GM18909 (cell line): ENCODE measurements at regions not wholly inside any gene's neighbourhood (a gene's known extent, or its start where the extent isn't known, plus 50 kb on each side); places are given as distances from the start of the nearest gene placed in this dataset.

ENCODE experiments used
- ATAC-seq: cut with Tn5 transposase; IDR thresholded peaks from one replicate; pipeline ENCODE4 v1.9.1; 2021; ENCODE audit warnings: mild to moderate bottlenecking; ENCODE audit not compliant: unreplicated experiment, poor library complexity

DNA sequence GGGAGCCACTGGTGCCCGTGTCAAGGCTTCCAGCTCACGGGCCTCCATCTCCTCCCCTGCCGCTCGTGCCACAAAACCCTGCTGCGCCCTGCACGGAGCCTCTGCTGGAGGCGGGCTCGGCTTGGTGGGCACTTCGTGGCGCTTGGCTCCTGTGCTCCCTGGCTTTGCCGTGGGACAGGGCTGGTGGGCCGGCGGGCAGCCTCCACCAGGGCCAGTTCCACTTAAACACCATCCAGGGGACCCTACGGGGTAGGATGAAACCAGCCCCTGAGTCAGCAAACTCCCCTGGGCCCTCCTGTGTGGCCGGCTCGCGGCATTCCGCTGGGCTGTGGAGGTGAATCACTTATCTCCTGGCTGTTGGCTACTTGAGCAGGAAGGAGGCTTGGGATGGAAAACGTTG, 1304.6 kb downstream of the BRD1 start:
- no peak for ATAC-seq

DNA sequence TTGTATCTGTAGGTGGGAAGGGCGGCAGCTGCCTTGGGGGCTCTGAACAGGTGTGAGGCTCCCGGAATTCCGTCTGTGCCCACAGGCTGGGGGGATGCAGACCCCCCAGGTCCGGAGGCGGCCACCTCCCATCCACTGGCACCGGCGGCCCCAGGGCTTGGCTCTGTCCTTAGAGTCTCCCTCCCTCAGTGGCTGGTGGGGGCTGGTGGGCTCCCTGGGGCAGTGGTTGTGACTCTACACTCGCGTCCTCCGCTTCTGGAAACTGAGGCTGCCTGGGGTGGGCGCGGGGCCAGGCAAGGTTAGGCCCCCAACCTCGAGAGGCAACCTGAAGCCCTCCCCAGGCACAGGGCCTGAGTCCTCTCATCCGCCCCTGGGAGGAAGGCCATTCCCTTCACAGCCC, 1305.4 kb downstream of the BRD1 start:
- no peak for ATAC-seq

DNA sequence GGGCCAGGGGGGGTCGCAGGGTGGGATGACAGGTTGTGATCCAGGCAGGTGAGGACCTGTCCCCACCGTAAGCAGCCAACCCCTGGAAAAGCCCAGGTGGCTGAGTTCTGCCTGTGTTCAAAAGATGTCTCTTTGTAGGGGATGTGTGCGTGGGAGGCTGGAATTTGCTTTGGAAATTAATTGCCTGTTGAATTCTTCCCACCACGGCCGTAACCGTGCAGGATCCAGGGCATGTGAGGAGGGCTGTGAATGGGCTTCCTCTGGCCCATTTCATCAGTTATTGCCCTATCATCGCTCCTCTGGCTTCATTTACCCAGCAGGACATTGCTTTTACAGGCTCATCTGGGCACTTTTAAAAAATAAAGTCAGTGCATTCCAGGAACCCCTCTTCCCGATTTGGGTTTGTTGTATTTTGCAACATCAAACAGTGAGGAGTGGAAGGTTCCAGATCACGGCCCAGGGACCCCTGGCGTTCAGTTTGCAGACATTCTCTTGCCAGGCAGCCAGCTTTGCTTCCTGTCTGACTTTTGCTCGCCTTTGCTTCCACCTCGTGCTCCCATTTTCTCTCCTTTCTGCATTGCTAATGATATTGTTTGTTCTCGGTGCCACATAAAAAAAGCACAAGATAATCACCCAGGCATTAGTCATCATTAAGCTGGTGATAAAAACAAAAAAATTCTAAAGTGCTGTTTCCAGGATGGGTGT, 1306.6 kb downstream of the BRD1 start:
- ATAC-seq = no peak

DNA sequence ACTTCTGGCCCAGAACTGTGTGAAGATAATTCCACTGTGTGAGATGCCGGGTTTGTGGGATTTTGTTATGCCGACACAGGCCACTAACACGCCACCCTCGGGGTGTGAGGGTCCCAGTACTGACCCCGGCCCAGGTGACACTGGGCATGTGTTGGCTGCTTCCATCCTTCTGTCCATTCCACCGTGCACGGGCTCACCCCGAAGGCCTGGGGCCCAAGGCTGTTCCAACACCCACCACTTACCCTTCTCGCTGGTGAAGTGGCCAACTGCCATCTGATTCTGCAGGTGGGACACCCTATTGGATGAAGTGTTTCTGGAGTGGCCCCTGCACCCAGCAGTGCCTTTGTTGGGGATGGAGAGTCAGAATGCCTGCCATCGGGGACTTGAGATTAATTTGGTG, 1307.5 kb downstream of the BRD1 start:
- ATAC-seq = no peak

DNA sequence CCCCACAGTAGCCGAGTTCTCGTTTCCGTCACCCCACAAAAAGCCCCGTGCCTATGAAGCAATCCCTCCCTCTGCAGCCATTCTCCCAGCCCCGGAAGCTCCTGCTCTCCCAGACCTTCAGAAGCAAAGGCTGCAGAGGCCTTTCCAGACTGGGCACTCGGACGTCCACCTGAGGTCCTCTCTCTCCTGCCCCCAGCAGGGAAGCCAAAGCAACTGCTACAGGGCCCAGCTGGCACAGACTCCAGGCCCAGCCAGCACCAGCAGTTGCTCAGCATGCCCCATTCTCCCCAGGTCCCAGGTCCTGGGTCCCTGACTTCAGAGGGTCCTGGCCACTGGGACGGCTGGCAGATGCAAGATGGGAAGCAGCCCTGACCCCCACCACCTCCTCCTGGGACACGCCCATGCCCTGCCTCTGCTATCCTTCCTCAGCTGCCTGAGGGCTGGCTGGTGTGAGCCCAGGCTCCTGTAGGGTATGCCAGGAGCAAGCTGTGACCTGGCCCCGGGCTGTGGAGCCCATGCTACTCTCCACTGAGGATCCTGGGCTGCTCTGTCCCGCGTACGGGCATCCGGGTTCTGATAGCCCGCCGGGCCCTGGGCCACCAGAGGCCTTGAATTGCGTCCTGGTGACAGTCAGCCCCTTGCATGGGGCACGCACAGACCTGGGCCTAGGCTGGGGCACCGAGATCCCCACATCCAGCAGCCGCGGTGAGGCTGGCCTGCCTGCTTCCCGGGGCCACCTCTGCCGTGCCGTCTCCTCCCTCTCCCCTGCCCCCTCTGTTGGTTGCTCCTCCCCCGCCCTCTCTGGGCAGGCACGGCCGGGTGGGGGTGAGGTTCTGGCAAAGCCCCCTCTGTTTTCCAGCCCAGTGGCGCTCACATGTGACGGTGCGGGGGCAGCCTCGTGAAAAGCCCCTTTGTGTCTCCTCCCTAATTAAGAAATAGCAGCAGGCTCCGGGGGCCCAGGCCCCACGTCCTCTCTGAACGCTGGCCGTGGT, 1310.3 kb downstream of the BRD1 start:
- no peak for ATAC-seq

DNA sequence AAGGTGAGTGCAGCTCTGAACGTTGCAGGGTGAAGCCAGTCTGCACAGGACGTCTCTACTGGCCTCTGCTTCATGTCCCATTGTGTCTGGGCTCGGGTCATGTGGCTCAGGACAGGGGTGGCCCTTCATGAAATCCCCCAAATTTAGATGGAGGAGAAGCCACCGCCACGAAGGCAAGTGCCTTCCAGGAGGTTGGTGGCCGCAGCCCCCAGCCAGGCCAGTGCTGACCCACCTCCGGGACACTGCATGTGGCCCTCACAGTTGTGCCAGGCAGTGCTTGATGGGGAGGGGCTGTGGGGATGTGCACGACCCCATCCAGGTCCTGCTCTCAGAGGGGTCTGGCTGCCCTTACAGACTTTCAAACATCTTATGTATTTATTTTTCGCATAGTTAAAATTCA, 1311.1 kb downstream of the BRD1 start:
- ATAC-seq = no peak

DNA sequence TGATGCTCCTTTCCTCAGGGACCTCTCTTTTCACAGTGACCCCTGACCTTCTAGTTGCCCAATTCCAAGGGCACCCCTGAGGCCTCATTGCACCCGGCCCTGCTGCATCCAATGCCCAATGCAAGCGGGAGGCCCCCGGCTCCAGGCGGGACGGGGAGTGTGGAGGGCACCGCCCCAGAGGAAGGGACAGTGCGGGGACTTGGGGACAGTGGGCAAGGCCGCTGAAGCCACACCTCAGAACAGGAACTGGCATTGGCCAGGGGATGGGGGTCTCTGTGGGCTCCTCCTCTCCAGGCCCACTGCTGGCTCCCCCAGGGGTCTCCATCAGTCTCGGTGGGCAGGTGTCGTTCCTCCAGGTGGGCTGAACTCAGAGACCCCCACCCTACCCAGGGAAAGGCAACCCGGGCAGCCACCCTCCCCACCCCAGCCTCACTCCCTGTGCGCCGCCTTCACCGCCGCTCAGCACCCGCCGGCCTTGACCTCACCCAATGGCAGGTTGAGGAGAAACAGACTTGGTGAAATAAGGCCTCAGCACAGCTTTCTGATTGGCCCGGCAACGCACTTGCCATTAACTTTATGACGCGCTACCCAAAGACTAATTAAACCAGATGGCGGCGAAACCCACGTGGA, 1312.0 kb downstream of the BRD1 start:
- ATAC-seq = no peak

DNA sequence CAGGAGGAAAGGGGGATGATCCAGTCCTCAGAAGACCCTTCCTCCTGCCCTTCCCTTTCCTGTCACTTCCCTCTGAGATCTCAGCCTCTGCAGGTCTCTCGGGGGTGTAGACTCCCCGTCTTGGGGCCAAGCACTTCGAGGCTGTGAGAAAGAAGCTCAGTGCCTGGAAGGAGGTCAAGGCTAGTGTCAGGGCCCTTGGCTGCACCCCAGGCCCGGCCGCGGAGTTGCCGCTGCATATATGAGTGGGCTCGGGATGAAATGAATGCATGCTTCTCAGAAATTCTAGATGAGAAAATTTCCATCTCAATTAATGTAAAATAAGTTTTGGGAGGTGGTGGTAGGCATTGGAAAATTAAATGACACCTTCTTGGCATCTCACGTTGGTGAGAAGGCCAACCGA, 1313.7 kb downstream of the BRD1 start:
- ATAC-seq = no peak

DNA sequence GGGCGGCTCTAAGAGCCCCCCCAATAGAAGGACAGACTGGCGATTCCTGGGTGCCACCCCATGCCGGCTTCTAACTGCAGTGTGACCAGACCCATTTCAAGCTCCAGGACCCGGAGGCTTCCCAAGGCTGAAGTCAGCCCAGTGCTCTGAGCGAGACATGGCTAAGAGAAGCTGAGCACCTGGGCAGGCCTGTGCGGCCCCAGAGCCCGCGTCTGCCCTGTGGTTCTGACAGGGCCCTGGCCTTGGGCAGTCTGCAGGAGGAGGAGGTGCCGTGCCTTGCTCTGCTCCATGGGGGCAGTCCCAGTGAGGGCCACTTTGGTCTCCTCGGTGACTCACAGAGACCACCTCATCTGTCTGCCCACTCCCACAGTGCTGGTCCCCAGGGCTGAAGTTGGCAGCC, 1314.2 kb downstream of the BRD1 start:
- no peak for ATAC-seq

DNA sequence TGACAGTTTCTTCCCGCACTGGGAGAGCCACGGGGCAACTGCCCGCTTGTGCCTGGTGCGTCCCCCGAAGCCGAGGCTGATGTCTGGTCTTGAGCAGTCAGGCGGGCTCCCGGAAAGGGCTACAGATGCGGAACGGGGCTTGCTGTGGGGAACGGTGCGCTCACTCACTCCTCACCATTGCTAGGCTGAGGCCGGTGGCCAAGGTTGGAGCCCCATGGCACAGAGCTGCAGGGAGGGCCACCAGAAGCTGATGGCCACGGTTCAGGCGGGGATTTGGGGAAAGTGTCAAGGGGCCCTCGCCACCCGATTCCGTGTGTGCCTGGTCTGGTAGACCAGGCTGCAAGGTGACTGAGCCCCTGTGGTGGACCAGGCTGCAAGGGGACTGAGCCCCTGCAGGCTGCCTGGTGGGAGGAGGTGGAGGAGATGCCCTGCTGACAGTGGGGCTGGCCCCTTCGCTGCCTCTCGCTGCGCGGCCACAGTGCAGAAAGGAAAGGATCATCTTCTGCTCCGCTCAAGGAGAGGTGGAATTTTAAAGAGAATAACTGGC, 1315.8 kb downstream of the BRD1 start:
- ATAC-seq = no peak

DNA sequence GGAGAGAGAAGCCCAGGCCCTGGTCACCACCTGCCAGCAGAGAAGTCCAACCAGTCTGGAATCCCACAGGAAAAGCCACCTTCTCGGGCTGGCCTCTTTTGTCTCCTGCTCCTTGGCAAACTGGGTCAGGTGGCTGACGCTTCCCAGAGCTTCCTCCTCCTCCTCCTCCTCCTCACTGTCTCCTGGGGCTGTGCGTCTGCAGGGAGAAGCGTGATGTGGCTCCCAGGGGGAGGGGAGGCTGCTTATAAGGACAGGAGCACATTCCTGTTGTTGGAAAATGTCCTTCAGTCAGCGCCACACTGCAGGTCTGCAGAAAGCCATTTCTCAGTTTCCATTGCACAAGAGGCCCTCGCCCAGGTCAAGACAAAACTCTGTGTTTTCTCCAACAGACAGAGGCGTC, 1316.5 kb downstream of the BRD1 start:
- ATAC-seq = no peak

DNA sequence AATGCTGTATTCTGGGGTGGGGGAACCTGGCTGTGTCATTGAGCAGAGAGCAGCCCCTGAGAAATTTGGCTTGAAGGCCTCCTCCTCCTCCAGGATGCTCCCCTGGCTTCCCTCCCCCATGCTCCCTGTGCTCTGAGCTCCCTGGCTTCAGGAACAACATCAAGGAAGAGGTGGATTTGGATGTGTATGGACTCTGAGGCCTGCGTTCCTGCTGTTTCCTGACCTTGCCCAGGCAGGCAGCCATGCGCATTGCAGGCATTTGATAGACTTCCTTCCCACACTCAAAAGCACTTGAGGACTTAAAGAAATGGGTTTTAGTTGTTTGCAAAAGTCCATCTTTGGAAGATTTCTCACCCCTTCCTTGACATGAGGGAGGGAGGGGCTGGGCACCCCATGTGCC, 1317.1 kb downstream of the BRD1 start:
- ATAC-seq = no peak

DNA sequence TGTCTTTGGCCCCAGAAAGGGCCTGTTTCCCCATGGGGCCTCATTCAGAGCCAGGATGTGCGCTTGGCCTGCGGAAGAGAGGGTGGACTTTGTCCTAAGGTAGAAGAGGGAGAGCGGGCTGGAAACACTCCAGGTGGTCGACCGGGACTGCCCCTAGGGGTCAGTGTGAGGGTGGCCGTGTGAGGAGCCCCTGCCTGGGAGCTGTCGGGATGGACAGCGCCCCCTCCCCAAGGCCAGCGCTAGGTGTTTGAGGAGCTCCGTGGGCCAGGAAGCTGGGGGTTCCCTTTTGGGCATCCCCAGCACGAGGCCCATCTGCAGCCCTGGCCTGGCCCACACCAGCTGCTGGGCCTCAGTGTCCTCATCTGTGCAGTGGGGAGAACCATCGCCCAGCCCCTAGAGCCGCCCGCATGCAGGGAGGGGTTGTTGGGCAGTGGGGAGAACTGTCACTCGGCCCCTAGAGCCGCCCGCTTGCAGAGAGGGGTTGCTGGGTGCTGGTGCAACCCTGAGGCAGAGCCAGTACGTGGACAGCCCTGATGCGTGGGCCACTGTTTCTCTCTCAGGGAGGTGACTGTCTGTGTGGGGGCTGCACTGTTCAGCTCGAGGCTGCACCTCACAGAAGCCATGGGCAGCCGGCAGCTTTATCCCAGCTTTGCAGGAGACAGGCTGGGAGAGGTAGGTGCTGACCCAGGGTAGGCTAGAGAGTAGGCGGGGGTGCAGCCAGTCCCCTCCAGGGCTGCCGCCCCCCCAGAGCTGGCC, 1319.9 kb downstream of the BRD1 start:
- ATAC-seq = no peak

DNA sequence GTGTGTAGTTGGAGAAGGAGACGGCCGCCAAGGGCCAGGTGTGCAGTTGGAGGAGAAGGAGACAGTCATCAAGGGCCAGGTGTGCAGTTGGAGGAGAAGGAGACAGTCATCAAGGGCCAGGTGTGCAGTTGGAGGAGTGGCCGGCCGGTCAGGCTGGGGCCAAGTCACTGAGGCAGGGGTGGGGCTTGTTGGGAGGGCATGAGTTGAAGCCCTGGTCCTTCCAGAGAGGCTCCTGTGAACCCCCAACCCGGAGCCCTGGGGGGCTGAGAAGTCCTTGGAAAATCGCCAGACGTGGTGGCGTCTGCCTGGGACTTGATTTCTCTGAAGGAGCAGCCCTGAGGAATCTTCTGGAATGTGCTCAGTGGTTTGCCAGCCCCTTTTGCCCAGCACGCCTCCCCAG, 1320.5 kb downstream of the BRD1 start:
- no peak for ATAC-seq

DNA sequence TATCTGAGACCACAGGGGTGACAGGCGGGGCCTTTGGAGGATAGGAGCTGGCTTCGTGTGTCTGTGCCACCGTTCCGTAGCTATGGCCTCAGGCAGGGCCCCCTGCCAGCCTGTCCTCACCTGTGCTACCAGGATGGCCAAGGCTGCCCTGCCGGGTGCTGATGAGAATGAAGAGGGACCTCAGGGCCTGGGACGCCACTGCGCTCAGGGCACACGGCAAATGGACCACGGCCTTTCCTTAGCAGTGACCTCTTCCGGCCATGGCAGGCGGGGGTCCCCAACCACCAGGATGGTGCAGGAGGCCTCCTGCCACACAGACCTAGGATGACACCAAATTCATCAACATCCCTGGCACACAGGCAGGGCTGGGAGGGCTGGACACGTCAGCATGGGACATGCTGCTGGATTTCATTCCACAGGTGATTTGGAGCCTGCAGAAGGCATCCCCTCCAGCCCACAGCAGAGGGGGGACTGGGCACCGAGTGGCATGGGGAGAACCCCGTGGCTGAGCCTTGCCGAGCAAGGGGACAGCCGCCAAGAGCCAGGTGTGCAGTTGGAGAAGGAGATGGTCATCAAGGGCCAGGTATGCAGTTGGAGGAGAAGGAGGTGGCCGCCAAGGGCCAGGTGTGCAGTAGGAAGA, 1321.0 kb downstream of the BRD1 start:
- no peak for ATAC-seq

DNA sequence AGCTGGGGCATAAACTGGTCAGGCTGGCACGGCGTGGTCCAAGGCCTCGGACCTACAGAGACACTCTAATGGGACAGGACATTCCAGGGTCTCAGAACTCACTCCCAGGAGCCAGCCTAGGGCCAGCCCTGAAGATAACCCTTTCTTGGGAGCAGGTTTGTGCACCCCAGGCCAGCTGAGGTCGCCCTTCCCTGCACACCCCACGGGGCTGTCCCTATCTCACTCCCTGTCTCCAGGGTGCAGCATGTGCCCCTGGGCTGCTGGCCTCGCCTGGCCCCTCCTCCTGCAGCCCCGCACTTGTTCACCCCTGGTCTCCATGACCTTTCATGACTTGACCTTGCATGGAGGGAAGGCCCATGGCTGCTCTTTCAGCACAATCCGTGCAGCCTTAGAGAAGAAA, 1321.8 kb downstream of the BRD1 start:
- ATAC-seq = no peak

DNA sequence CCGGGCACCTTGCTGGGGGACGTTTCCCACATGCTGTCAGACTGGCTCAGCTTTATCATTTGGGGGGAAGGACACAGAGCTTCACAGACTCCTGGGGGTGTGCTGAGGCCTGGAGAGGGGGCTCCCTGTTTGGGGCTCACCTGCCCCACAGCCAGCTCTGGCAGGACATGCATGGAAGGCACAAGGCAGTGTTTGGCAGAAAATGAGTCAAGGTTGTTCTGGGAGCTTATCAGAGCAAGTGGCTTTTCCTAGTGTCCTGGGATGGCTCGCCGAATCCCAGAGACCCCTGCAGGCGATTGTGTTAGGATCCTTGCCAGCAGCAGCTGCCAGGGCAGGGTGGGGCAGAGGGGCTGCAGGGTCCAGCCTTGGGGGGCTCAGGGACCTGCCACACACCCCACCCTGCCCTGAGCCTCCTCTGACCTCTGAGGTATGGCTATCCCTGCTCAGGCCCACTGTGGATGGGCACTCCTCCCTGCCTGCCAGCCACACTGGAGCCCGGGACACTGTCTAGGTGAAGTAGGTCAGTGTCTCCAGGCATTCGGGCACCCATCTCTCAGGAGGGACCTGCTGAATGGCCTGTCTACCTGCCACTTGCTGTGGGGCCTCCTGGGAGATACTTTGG, 1323.0 kb downstream of the BRD1 start:
- no peak for ATAC-seq

DNA sequence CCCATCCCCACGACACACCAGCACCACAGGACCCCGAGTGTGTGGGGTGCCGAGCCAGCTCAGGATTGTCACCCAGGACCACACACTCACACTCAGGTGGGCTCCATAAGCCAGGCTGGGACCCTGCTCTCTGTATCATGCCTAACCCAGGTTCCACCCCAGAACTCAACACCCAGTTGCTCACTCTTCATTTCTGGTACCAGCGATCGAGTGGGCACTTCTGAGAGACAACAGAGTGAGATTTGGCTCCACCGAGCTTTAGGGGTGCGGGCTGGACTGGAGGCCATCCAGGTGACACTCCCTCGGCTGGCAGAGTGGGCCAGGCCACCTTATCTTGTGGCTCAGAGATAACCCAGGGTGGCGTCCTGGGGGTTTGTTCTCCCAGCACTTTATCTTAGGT, 1323.8 kb downstream of the BRD1 start:
- no peak for ATAC-seq

DNA sequence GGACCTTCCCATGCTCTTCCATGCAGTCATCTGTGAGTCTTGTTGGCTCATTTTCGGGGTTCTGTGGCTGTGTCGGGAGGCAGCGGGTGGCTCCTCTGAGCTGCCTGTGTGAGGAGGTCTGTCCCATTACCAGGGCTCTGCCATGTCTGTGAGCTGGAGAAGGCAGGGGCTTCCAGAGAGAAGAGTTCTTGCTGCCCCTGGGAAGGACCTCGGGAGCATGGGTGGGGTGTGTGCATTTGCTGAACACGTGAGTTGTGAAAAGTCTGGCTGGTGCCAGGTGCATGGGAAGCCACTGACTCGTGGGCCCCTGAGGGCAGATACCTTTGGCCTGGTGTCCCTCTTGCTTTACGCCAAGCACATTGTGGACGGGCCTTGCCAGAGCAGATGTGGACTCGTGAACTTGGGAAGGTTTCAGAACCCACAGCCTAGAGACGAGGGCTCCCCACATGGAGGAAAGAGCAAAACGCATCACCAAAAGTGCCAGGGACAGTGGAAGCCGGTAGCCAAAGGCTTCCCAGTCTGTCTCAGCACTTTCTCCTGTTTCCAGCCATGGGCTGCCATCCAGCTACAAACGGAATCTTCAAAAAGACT, 1324.5 kb downstream of the BRD1 start:
- ATAC-seq = no peak
